PC-3 (cell line): ENCODE measurements at regions not wholly inside any gene's neighbourhood (a gene's known extent, or its start where the extent isn't known, plus 50 kb on each side); places are given as distances from the start of the nearest gene placed in this dataset.

Experiments
- ATAC-seq: fragments of 200-7000 bp; cut with Tn5 transposase; 2 replicates; pipeline ENCODE4 v1.9.1; 2020; ENCODE audit warnings: mild to moderate bottlenecking, moderate library complexity
- BruUV-seq: library from RNA; stranded (reverse); fragments of 400-500 nt; replicated peaks from 2 replicates; lab custom pipeline; 2021; lab: Mats Ljungman, UMichigan
- CTCF ChIA-PET: fragments of 300-600 bp; sonication (Branson Sonifier 250); formaldehyde crosslinking; loops from one replicate; lab custom pipeline; 2022; ENCODE audit warnings: antibody characterized with exemption; lab: Charles Lee
- POLR2A ChIA-PET: fragments of 300-600 bp; sonication (Branson Sonifier 250); formaldehyde crosslinking; loops from one replicate; lab custom pipeline; 2022; ENCODE audit warnings: antibody characterized with exemption; ENCODE audit not compliant: unreplicated experiment; lab: Charles Lee
- DNase-seq: peaks from one replicate; pipeline ENCODE4 v3.0.0-alpha.2; 2015
- H2AFZ ChIP-seq: fragments of 300-600 bp; sonication (generic); 2 replicates; pipeline ENCODE4 v1.6.0; 2016; ENCODE audit warnings: antibody characterized with exemption, low read length
- H3F3A ChIP-seq: fragments of 300-600 bp; sonication (generic); one replicate; pipeline ENCODE4 v1.6.0; 2017; ENCODE audit warnings: antibody characterized with exemption, low read length, control low read depth, mild to moderate bottlenecking; ENCODE audit not compliant: unreplicated experiment
- H3K27ac ChIP-seq: fragments of 300-600 bp; sonication (generic); 2 replicates; pipeline ENCODE4 v1.5.1; 2016; ENCODE audit warnings: mild to moderate bottlenecking, low read length
- H3K27me3 ChIP-seq: fragments of 300-600 bp; sonication (generic); 2 replicates; pipeline ENCODE4 v1.6.1; 2016; ENCODE audit warnings: low read length, mixed read lengths
- H3K36me3 ChIP-seq: fragments of 300-600 bp; sonication (generic); 2 replicates; pipeline ENCODE4 v1.6.1; 2016; ENCODE audit warnings: low read depth, mixed run types, low read length, mixed read lengths
- H3K4me1 ChIP-seq: fragments of 300-600 bp; sonication (generic); 2 replicates; pipeline ENCODE4 v1.5.1; 2016; ENCODE audit warnings: low read length; ENCODE audit not compliant: insufficient read depth
- H3K4me2 ChIP-seq: fragments of 300-600 bp; sonication (generic); 2 replicates; pipeline ENCODE4 v1.6.0; 2016; ENCODE audit warnings: low read length
- H3K4me3 ChIP-seq: fragments of 300-600 bp; sonication (generic); 2 replicates; pipeline ENCODE4 v1.5.1; 2016; ENCODE audit warnings: mild to moderate bottlenecking, low read length, mixed read lengths
- H3K79me2 ChIP-seq: fragments of 300-600 bp; sonication (generic); 2 replicates; pipeline ENCODE4 v1.6.1; 2017; ENCODE audit warnings: low read length, mixed read lengths
- H3K9ac ChIP-seq: fragments of 300-600 bp; sonication (generic); 2 replicates; pipeline ENCODE4 v1.6.0; 2016; ENCODE audit warnings: mild to moderate bottlenecking, low read length
- H3K9me2 ChIP-seq: fragments of 300-600 bp; sonication (generic); replicated peaks from 2 replicates; pipeline ENCODE4 v1.6.1; 2016; ENCODE audit warnings: mixed run types, low read length, mixed read lengths
- H3K9me3 ChIP-seq: fragments of 300-600 bp; sonication (generic); 2 replicates; pipeline ENCODE4 v1.6.1; 2016; ENCODE audit warnings: low read length, mixed read lengths
- H4K20me1 ChIP-seq: fragments of 300-600 bp; sonication (generic); 2 replicates; pipeline ENCODE4 v1.6.1; 2016; ENCODE audit warnings: low read length, mixed read lengths
- CTCF ChIP-seq: fragments of 300-600 bp; sonication (generic); conservative IDR thresholded peaks from 2 replicates; pipeline ENCODE4 v1.5.1; 2017; ENCODE audit warnings: antibody characterized with exemption, low read depth, mild to moderate bottlenecking, low read length
- EZH2 ChIP-seq: fragments of 300-600 bp; sonication (generic); IDR thresholded peaks from one replicate; pipeline ENCODE4 v1.6.1; 2017; ENCODE audit warnings: antibody characterized with exemption, mild to moderate bottlenecking, low read length; ENCODE audit not compliant: unreplicated experiment
- EZH2phosphoT487 ChIP-seq: fragments of 300-600 bp; sonication (generic); IDR thresholded peaks from 2 replicates; pipeline ENCODE4 v1.6.1; 2018; ENCODE audit warnings: mild to moderate bottlenecking, antibody characterized with exemption, low read length, borderline replicate concordance
- intact Hi-C: fragments of 100-400 bp; cut with micrococcal nuclease; formaldehyde crosslinking; loops from 2 replicates; pipeline ENCODE4 v1.9.0; 2023

GRCh38 chr1:38115226-38115625 lies 68.6 kb upstream of the POU3F1 start:
- intact Hi-C loops: no loop called here
- ATAC-seq (no peak), DNase-seq (no peak)
- no peaks in the 10 kb centered on the region for H4K20me1 ChIP-seq
- no peak for TF ChIP-seq CTCF
- TF ChIP-seq EZH2phosphoT487: no peak
- no peak for TF ChIP-seq EZH2
- BruUV-seq: no TSS peak
- no peak overlapping the region for H3K9ac ChIP-seq
- H3F3A ChIP-seq: no peaks in the 10 kb centered on the region
- POLR2A ChIA-PET: no interaction called here
- H3K9me3 ChIP-seq: no peaks in the 10 kb centered on the region
- no peak overlapping the region for H3K4me3 ChIP-seq
- H3K4me2 ChIP-seq: no peak overlapping the region
- no peaks in the 10 kb centered on the region for H3K79me2 ChIP-seq
- CTCF ChIA-PET: no interaction called here
- H3K9me2 ChIP-seq: no peaks in the 10 kb centered on the region
- no peaks in the 10 kb centered on the region for H3K36me3 ChIP-seq
- H3K27ac ChIP-seq: no peak overlapping the region
- no peaks in the 10 kb centered on the region for H3K4me1 ChIP-seq
- H3K27me3 ChIP-seq: peaks cover 13% of the 10 kb centered on the region; the same call in 1 of the 2 replicates
- H2AFZ ChIP-seq: no peak overlapping the region

GRCh38 chr1:38114241-38115026 lies 67.8 kb upstream of the POU3F1 start:
- DNase-seq: no peak
- intact Hi-C loops: no loop called here
- no peaks in the 10 kb centered on the region for H3K9me3 ChIP-seq
- no peak overlapping the region for H2AFZ ChIP-seq
- no peak for TF ChIP-seq CTCF
- no peak for TF ChIP-seq EZH2phosphoT487
- TF ChIP-seq EZH2: no peak
- H3K9me2 ChIP-seq: no peaks in the 10 kb centered on the region
- no peak overlapping the region for H3K9ac ChIP-seq
- H3K4me1 ChIP-seq: no peaks in the 10 kb centered on the region
- H3K4me3 ChIP-seq: no peak overlapping the region
- no peak for ATAC-seq
- H3K27ac ChIP-seq: no peak overlapping the region
- ChIA-PET CTCF (no interaction called here), POLR2A (no interaction called here)
- H3K79me2 ChIP-seq: no peaks in the 10 kb centered on the region
- H3K36me3 ChIP-seq: no peaks in the 10 kb centered on the region
- BruUV-seq: no TSS peak
- H4K20me1 ChIP-seq: no peaks in the 10 kb centered on the region
- no peak overlapping the region for H3K4me2 ChIP-seq
- H3F3A ChIP-seq: no peaks in the 10 kb centered on the region
- H3K27me3 ChIP-seq: peaks cover 13% of the 10 kb centered on the region; the same call in 1 of the 2 replicates

- intact Hi-C loops: no loop called here
- Histone ChIP-seq H2AFZ (no peak overlapping the region), H3K27ac (no peak overlapping the region), H3K27me3 (peaks cover 13% of the 10 kb centered on the region; the same call in 1 of the 2 replicates), H3K4me3 (no peak overlapping the region), H3K9me3 (no peaks in the 10 kb centered on the region), H3K9me2 (no peaks in the 10 kb centered on the region), H3K79me2 (no peaks in the 10 kb centered on the region), H3K9ac (no peak overlapping the region), H4K20me1 (no peaks in the 10 kb centered on the region), H3K4me2 (no peak overlapping the region), H3F3A (no peaks in the 10 kb centered on the region), H3K36me3 (no peaks in the 10 kb centered on the region), H3K4me1 (no peaks in the 10 kb centered on the region)
- no peak for DNase-seq
- no TSS peak for BruUV-seq
- TF ChIP-seq CTCF (no peak), EZH2 (no peak), EZH2phosphoT487 (no peak)
- ATAC-seq: no peak
- ChIA-PET POLR2A (no interaction called here), CTCF (no interaction called here)
Measured at GRCh38 chr1:38113159-38113666, 66.6 kb upstream of the POU3F1 start.
